DND-41 (cell line): ENCODE measurements at regions not wholly inside any gene's neighbourhood (a gene's known extent, or its start where the extent isn't known, plus 50 kb on each side); places are given as distances from the start of the nearest gene placed in this dataset.

Experiments
- ATAC-seq: fragments of 200-7000 bp; cut with Tn5 transposase; 3 replicates; pipeline ENCODE4 v1.9.1; 2021; ENCODE audit warnings: low read depth; ENCODE audit not compliant: insufficient read depth
- DNase-seq: peaks from one replicate; pipeline ENCODE4 v3.0.0-alpha.2; 2020
- H2AFZ ChIP-seq: 2 replicates; pipeline ENCODE4 v1.6.0; 2012; ENCODE audit warnings: low read depth, low read length
- H3K27ac ChIP-seq: 2 replicates; pipeline ENCODE4 v1.5.1; 2012; ENCODE audit warnings: low read length, inconsistent platforms
- H3K27me3 ChIP-seq: fragments of 200-600 bp; sonication (generic); 2 replicates; pipeline ENCODE4 v1.6.0; 2012; ENCODE audit warnings: low read length, mild to moderate bottlenecking, inconsistent platforms; ENCODE audit not compliant: insufficient read depth, poor library complexity
- H3K36me3 ChIP-seq: 2 replicates; pipeline ENCODE4 v1.5.1; 2012; ENCODE audit warnings: low read length, inconsistent platforms; ENCODE audit not compliant: insufficient read depth
- H3K4me1 ChIP-seq: 2 replicates; pipeline ENCODE4 v1.5.1; 2012; ENCODE audit warnings: mild to moderate bottlenecking, low read length; ENCODE audit not compliant: insufficient read depth
- H3K4me2 ChIP-seq: 2 replicates; pipeline ENCODE4 v1.6.0; 2012; ENCODE audit warnings: mild to moderate bottlenecking, moderate library complexity, low read length, inconsistent platforms; ENCODE audit not compliant: insufficient read depth
- H3K4me3 ChIP-seq, 2 experiments: fragments of 200-600 bp in 1 of 2; shearing (Covaris generic) in 1 of 2; 2 replicates each; pipeline ENCODE4 v1.5.1; 2012 to 2016; ENCODE audit warnings: inconsistent platforms in 2 of 2, low read length in 2 of 2, mild to moderate bottlenecking in 2 of 2, low read depth in 1 of 2, moderate library complexity in 1 of 2
- H3K79me2 ChIP-seq: 2 replicates; pipeline ENCODE4 v1.6.0; 2012; ENCODE audit warnings: low read length, inconsistent platforms; ENCODE audit not compliant: insufficient read depth
- H3K9ac ChIP-seq: 2 replicates; pipeline ENCODE4 v1.6.0; 2012; ENCODE audit warnings: low read depth, mild to moderate bottlenecking, inconsistent platforms, low read length, moderate library complexity
- H3K9me3 ChIP-seq: 2 replicates; pipeline ENCODE4 v1.5.1; 2012; ENCODE audit warnings: low read length, moderate library complexity, mild to moderate bottlenecking, inconsistent platforms; ENCODE audit not compliant: insufficient read depth, severe bottlenecking
- H4K20me1 ChIP-seq: 2 replicates; pipeline ENCODE4 v1.6.0; 2012; ENCODE audit warnings: low read length; ENCODE audit not compliant: insufficient read depth
- EZH2 ChIP-seq: IDR thresholded peaks from 3 replicates; pipeline ENCODE4 v1.6.1; 2012; ENCODE audit warnings: borderline replicate concordance, low read depth, mild to moderate bottlenecking, moderate library complexity, low read length, inconsistent platforms; ENCODE audit not compliant: severe bottlenecking
- TF ChIP-seq, protein P1 (sequence below): IDR thresholded peaks from 2 replicates; pipeline ENCODE4 v1.5.1; 2012; ENCODE audit warnings: borderline replicate concordance, low read length, moderate library complexity, mild to moderate bottlenecking; ENCODE audit not compliant: poor library complexity, severe bottlenecking; ENCODE audit errors: extremely low read depth

DNA sequence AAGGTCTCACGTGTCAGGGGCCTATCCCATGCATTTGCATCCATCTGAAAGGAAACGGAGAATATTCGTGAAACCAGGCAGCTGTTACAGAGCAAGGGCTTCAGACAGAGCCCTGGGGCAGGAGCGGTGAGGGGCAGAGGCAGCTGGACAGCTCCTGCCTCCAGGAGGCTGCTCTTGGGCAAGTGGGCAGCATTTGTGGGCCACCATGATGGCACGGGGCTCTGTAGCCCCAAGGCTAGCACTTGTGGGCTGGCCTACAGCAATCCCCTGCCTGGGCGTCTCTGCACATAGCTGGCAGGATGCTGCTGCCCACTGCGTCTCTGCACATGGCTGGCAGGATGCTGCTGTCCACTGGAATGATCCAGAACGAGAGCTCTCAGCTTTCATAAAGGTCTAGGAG is 52.8 kb upstream of the PTMA start:
- no peaks in the 10 kb centered on the region for H3K4me1 ChIP-seq
- no peak overlapping the region for H3K4me2 ChIP-seq
- 0 out of 2 replicates have a peak overlapping the region, but pooled peaks have one; percentile 8 for H2AFZ ChIP-seq
- H4K20me1 ChIP-seq: no peaks in the 10 kb centered on the region
- no peaks in the 10 kb centered on the region for H3K36me3 ChIP-seq
- no peak overlapping the region for H3K27ac ChIP-seq
- H3K79me2 ChIP-seq: no peaks in the 10 kb centered on the region
- DNase-seq (no peak), ATAC-seq (no peak)
- H3K4me3 ChIP-seq: no peak overlapping the region
- TF ChIP-seq, protein P1, sequence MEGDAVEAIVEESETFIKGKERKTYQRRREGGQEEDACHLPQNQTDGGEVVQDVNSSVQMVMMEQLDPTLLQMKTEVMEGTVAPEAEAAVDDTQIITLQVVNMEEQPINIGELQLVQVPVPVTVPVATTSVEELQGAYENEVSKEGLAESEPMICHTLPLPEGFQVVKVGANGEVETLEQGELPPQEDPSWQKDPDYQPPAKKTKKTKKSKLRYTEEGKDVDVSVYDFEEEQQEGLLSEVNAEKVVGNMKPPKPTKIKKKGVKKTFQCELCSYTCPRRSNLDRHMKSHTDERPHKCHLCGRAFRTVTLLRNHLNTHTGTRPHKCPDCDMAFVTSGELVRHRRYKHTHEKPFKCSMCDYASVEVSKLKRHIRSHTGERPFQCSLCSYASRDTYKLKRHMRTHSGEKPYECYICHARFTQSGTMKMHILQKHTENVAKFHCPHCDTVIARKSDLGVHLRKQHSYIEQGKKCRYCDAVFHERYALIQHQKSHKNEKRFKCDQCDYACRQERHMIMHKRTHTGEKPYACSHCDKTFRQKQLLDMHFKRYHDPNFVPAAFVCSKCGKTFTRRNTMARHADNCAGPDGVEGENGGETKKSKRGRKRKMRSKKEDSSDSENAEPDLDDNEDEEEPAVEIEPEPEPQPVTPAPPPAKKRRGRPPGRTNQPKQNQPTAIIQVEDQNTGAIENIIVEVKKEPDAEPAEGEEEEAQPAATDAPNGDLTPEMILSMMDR: no peak
- no peak for TF ChIP-seq EZH2
- H3K9me3 ChIP-seq: no peaks in the 10 kb centered on the region
- no peak overlapping the region for H3K9ac ChIP-seq
- no peaks in the 10 kb centered on the region for H3K27me3 ChIP-seq

DNA sequence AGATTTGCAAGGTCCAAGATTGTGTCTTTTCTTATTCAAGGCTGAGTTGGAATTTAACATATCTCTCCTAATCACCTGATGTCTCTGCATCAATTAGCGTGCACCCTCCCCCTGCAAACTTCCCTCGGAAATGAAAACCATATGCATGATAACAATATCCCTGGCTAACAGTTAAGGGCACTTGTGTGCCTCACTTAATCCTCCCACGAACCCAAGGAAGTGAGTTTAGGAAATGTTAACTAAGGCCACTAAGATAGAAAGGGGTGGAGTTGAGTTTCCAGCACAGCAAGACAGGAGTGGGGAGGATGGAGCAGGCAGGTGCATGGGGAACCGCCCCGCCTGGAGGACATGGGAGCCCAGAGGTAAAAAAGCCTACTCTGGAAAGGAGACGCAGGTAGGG is 52.4 kb upstream of the PTMA start:
- ATAC-seq (no peak), DNase-seq (no peak)
- Histone ChIP-seq H2AFZ (0 out of 2 replicates have a peak overlapping the region, but pooled peaks have one; percentile 8), H3K36me3 (no peaks in the 10 kb centered on the region), H3K4me3 (no peak overlapping the region), H3K27me3 (no peaks in the 10 kb centered on the region), H3K79me2 (no peaks in the 10 kb centered on the region), H3K4me1 (no peaks in the 10 kb centered on the region), H3K9me3 (no peaks in the 10 kb centered on the region), H3K27ac (no peak overlapping the region), H4K20me1 (no peaks in the 10 kb centered on the region), H3K9ac (no peak overlapping the region), H3K4me2 (no peak overlapping the region)
- no peak for TF ChIP-seq EZH2
- TF ChIP-seq, protein P1: no peak
